DND-41 (cell line): ENCODE measurements at regions not wholly inside any gene's neighbourhood (a gene's known extent, or its start where the extent isn't known, plus 50 kb on each side); places are given as distances from the start of the nearest gene placed in this dataset.
"Not testable (repeated sequence)": the region's sequence is repeated elsewhere in the genome, so short reads cannot be mapped to it uniquely, and the experiment has no call there.

Source experiments
- ATAC-seq: fragments of 200-7000 bp; cut with Tn5 transposase; 3 replicates; pipeline ENCODE4 v1.9.1; 2021; ENCODE audit warnings: low read depth; ENCODE audit not compliant: insufficient read depth
- DNase-seq: peaks from one replicate; pipeline ENCODE4 v3.0.0-alpha.2; 2020
- H2AFZ ChIP-seq: 2 replicates; pipeline ENCODE4 v1.6.0; 2012; ENCODE audit warnings: low read depth, low read length
- H3K27ac ChIP-seq: 2 replicates; pipeline ENCODE4 v1.5.1; 2012; ENCODE audit warnings: low read length, inconsistent platforms
- H3K27me3 ChIP-seq: fragments of 200-600 bp; sonication (generic); 2 replicates; pipeline ENCODE4 v1.6.0; 2012; ENCODE audit warnings: low read length, mild to moderate bottlenecking, inconsistent platforms; ENCODE audit not compliant: insufficient read depth, poor library complexity
- H3K36me3 ChIP-seq: 2 replicates; pipeline ENCODE4 v1.5.1; 2012; ENCODE audit warnings: low read length, inconsistent platforms; ENCODE audit not compliant: insufficient read depth
- H3K4me1 ChIP-seq: 2 replicates; pipeline ENCODE4 v1.5.1; 2012; ENCODE audit warnings: mild to moderate bottlenecking, low read length; ENCODE audit not compliant: insufficient read depth
- H3K4me2 ChIP-seq: 2 replicates; pipeline ENCODE4 v1.6.0; 2012; ENCODE audit warnings: mild to moderate bottlenecking, moderate library complexity, low read length, inconsistent platforms; ENCODE audit not compliant: insufficient read depth
- H3K4me3 ChIP-seq, 2 experiments: fragments of 200-600 bp in 1 of 2; shearing (Covaris generic) in 1 of 2; 2 replicates each; pipeline ENCODE4 v1.5.1; 2012 to 2016; ENCODE audit warnings: inconsistent platforms in 2 of 2, low read length in 2 of 2, mild to moderate bottlenecking in 2 of 2, low read depth in 1 of 2, moderate library complexity in 1 of 2
- H3K79me2 ChIP-seq: 2 replicates; pipeline ENCODE4 v1.6.0; 2012; ENCODE audit warnings: low read length, inconsistent platforms; ENCODE audit not compliant: insufficient read depth
- H3K9ac ChIP-seq: 2 replicates; pipeline ENCODE4 v1.6.0; 2012; ENCODE audit warnings: low read depth, mild to moderate bottlenecking, inconsistent platforms, low read length, moderate library complexity
- H3K9me3 ChIP-seq: 2 replicates; pipeline ENCODE4 v1.5.1; 2012; ENCODE audit warnings: low read length, moderate library complexity, mild to moderate bottlenecking, inconsistent platforms; ENCODE audit not compliant: insufficient read depth, severe bottlenecking
- H4K20me1 ChIP-seq: 2 replicates; pipeline ENCODE4 v1.6.0; 2012; ENCODE audit warnings: low read length; ENCODE audit not compliant: insufficient read depth
- CTCF ChIP-seq: IDR thresholded peaks from 2 replicates; pipeline ENCODE4 v1.5.1; 2012; ENCODE audit warnings: borderline replicate concordance, low read length, moderate library complexity, mild to moderate bottlenecking; ENCODE audit not compliant: poor library complexity, severe bottlenecking; ENCODE audit errors: extremely low read depth
- EZH2 ChIP-seq: IDR thresholded peaks from 3 replicates; pipeline ENCODE4 v1.6.1; 2012; ENCODE audit warnings: borderline replicate concordance, low read depth, mild to moderate bottlenecking, moderate library complexity, low read length, inconsistent platforms; ENCODE audit not compliant: severe bottlenecking

- no peak for TF ChIP-seq EZH2
- TF ChIP-seq CTCF, result no peak
- H3K27me3 ChIP-seq, result no peaks in the 10 kb centered on the region
- H2AFZ ChIP-seq, result no peak overlapping the region
- no peaks in the 10 kb centered on the region for H3K36me3 ChIP-seq
- H4K20me1 ChIP-seq, result no peaks in the 10 kb centered on the region
- H3K9me3 ChIP-seq, result no peaks in the 10 kb centered on the region
- no peak overlapping the region for H3K4me2 ChIP-seq
- DNase-seq (no peak), ATAC-seq (no peak)
- no peaks in the 10 kb centered on the region for H3K79me2 ChIP-seq
- H3K9ac ChIP-seq, result no peak overlapping the region
- H3K4me1 ChIP-seq, result no peaks in the 10 kb centered on the region
- H3K27ac ChIP-seq, result no peak overlapping the region
- H3K4me3 ChIP-seq, result no peak overlapping the region
Measured at GRCh38 chr3:98705212-98705611, 57.9 kb upstream of the ST3GAL6 start.

DNA sequence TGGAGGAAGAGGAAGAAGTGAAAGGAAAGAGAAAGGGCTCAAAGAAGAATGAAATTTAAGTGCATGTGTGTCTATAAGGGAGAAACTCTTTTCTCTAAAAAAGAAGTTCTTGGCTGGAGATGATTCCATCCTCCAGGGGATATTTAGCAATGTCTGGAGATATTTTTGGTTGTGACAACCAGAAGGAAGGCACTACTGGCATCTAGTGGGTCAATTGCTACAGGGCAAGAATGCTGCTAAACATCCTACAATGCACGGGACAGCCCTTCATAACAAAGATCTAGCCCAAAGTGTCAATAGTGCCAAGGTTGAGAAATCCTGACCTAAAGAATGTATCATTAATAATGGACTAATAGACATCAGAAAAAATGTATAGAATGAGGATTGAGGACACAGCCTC, 57.4 kb upstream of the ST3GAL6 start:
- DNase-seq (no peak), ATAC-seq (0 out of 3 replicates have a peak, but pooled peaks have one; percentile 35)
- Histone ChIP-seq H3K9me3 (no peaks in the 10 kb centered on the region), H3K27me3 (no peaks in the 10 kb centered on the region), H3K4me1 (no peaks in the 10 kb centered on the region), H3K9ac (no peak overlapping the region), H3K79me2 (no peaks in the 10 kb centered on the region), H3K4me2 (no peak overlapping the region), H3K36me3 (no peaks in the 10 kb centered on the region), H3K27ac (no peak overlapping the region), H3K4me3 (no peak overlapping the region), H4K20me1 (no peaks in the 10 kb centered on the region), H2AFZ (no peak overlapping the region)
- TF ChIP-seq EZH2 (no peak), CTCF (peak; percentile 47)

GRCh38 chr3:98708681-98709080, 54.5 kb upstream of the ST3GAL6 start:
- H3K4me3 ChIP-seq, H3K36me3 ChIP-seq, H3K9ac ChIP-seq, H3K9me3 ChIP-seq, H3K79me2 ChIP-seq, H3K4me2 ChIP-seq, H3K4me1 ChIP-seq, H4K20me1 ChIP-seq, H3K27ac ChIP-seq, DNase-seq, H3K27me3 ChIP-seq, ATAC-seq, H2AFZ ChIP-seq: not testable (repeated sequence)

DNA sequence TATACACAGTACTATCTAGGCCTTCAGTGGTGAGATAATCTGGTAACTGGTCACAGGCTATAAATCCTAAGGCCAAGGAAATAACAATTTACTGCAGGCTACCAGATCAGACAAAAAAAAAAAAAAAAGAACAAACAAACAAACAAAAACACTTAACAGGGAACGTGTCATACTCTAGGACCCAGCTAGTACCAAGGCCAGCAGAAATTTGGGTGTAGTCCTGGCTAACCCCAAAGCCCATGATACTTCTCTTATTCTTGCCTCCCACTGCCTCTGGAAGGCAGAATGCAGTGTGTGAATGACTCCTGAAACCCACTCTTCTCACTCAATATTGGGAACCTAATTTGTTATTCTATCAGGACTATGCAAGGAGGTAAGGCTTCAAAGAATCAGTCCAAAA, 53.7 kb upstream of the ST3GAL6 start:
- Histone ChIP-seq H3K4me1 (no peaks in the 10 kb centered on the region), H3K79me2 (no peaks in the 10 kb centered on the region), H3K9ac (no peak overlapping the region), H4K20me1 (no peaks in the 10 kb centered on the region), H3K9me3 (no peaks in the 10 kb centered on the region), H2AFZ (no peak overlapping the region), H3K36me3 (no peaks in the 10 kb centered on the region), H3K27ac (no peak overlapping the region), H3K4me2 (no peak overlapping the region), H3K27me3 (no peaks in the 10 kb centered on the region), H3K4me3 (no peak overlapping the region)
- ATAC-seq (no peak), DNase-seq (no peak)
- TF ChIP-seq CTCF (no peak), EZH2 (no peak)
